ENCODE measurements at regions not wholly inside any gene's neighbourhood (a gene's known extent, or its start where the extent isn't known, plus 50 kb on each side); places are given as distances from the start of the nearest gene placed in this dataset.
"Not testable (repeated sequence)": the region's sequence is repeated elsewhere in the genome, so short reads cannot be mapped to it uniquely, and the experiment has no call there.

DNA sequence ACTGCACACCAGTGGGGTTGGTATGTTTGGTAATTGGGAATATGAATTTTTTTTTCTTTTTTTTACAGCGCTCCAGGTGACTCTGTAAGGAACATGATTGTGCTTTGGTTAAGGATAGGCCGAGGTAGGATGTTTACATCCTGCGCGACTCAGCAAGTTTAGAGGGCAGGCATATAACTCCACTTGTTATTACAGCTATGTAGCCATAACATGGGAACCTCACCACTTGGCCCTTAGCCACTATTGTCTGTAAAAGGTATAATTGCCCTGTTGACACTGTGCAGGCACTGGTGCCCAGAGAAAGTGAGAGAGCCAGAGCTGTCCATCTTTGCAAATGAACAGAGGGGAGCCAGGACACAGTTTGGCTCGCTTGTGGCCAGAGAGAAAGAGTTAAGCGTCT is 172.9 kb downstream of the MCHR2 start:
- Histone ChIP-seq H3K36me3 (no peaks in the 10 kb centered on the region), H3K27ac (no peak overlapping the region), H3K4me3 (no peak overlapping the region), H3K9me3 (no peaks in the 10 kb centered on the region), H3K4me1 (ENCODE audit: insufficient read depth) (no peaks in the 10 kb centered on the region), H3K27me3 (no peaks in the 10 kb centered on the region)
- 67 to 71% (median 69%) methylated on average over 6 of the region's 6 CpGs for WGBS, 3 donors
- intact Hi-C loops (cut with DNase I) = no loop called here
- TF ChIP-seq POLR2A (IDR thresholded peaks at IDR 0.05) (no peak), EP300 (IDR thresholded peaks at IDR 0.05) (no peak)
- TF ChIP-seq, protein P1, sequence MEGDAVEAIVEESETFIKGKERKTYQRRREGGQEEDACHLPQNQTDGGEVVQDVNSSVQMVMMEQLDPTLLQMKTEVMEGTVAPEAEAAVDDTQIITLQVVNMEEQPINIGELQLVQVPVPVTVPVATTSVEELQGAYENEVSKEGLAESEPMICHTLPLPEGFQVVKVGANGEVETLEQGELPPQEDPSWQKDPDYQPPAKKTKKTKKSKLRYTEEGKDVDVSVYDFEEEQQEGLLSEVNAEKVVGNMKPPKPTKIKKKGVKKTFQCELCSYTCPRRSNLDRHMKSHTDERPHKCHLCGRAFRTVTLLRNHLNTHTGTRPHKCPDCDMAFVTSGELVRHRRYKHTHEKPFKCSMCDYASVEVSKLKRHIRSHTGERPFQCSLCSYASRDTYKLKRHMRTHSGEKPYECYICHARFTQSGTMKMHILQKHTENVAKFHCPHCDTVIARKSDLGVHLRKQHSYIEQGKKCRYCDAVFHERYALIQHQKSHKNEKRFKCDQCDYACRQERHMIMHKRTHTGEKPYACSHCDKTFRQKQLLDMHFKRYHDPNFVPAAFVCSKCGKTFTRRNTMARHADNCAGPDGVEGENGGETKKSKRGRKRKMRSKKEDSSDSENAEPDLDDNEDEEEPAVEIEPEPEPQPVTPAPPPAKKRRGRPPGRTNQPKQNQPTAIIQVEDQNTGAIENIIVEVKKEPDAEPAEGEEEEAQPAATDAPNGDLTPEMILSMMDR (IDR thresholded peaks at IDR 0.05) = no peak
- DNase-seq = no peak

GRCh38 chr6:99822741-99823512 is 171.1 kb downstream of the MCHR2 start:
- 16 to 37% (median 21%) methylated on average over 5 of the region's 5 CpGs for WGBS, 3 donors
- TF ChIP-seq POLR2A (IDR thresholded peaks at IDR 0.05) (no peak), EP300 (IDR thresholded peaks at IDR 0.05) (no peak)
- TF ChIP-seq, protein P1 (IDR thresholded peaks at IDR 0.05) = no peak

GRCh38 chr6:99823513-99824235 is 170.3 kb downstream of the MCHR2 start:
- H3K4me1 ChIP-seq (ENCODE audit: insufficient read depth); H3K9me3 ChIP-seq; H3K27ac ChIP-seq; DNase-seq; intact Hi-C loops (cut with DNase I); H3K36me3 ChIP-seq; H3K27me3 ChIP-seq; H3K4me3 ChIP-seq: not testable (repeated sequence)
- 6 to 47% (median 11%) methylated on average over 10 to 12 of the region's 34 CpGs for WGBS, 3 donors

More at GRCh38 chr6:99822741-99823512, 171.1 kb downstream of the MCHR2 start:
- Histone ChIP-seq H3K4me3 (no peak overlapping the region), H3K4me1 (ENCODE audit: insufficient read depth) (no peaks in the 10 kb centered on the region), H3K9me3 (no peaks in the 10 kb centered on the region), H3K36me3 (no peaks in the 10 kb centered on the region), H3K27me3 (no peaks in the 10 kb centered on the region), H3K27ac (no peak overlapping the region)
- DNase-seq = no peak
- intact Hi-C loops (cut with DNase I) = no loop called here

DNA sequence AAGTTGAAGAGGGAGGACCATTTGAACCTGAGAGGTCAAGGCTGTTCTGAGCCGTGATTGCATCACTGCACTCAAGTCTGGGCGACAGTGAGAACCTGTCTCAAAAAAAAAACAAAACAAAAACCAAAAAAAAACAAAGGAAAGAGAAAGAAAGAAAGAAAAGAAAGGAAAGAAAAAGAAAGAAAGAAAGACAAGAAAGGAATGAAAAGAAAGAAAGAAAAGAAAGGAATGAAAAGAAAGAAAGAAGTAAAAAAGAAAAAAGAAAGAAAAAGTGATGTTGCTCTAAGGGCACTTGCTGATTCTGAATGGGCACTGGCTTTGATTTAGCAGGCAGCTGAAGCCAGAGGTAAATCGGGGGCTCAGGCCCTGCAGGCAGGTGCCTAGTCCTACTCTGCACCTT is 161.0 kb downstream of the MCHR2 start:
- no peaks in the 10 kb centered on the region for H3K36me3 ChIP-seq
- no peak overlapping the region for H3K4me3 ChIP-seq
- intact Hi-C loops (cut with DNase I) = no loop called here
- 69 to 72% (median 71%) methylated on average over 3 of the region's 3 CpGs for WGBS, 3 donors
- H3K4me1 ChIP-seq (ENCODE audit: insufficient read depth) = no peaks in the 10 kb centered on the region
- no peak for DNase-seq
- TF ChIP-seq EP300 (IDR thresholded peaks at IDR 0.05) (no peak), POLR2A (IDR thresholded peaks at IDR 0.05) (no peak)
- TF ChIP-seq, protein P1 (IDR thresholded peaks at IDR 0.05) = no peak
- no peaks in the 10 kb centered on the region for H3K9me3 ChIP-seq
- no peak overlapping the region for H3K27ac ChIP-seq
- H3K27me3 ChIP-seq = no peaks in the 10 kb centered on the region

GRCh38 chr6:99836471-99836870 is 157.6 kb downstream of the MCHR2 start:
- H3K36me3 ChIP-seq = no peaks in the 10 kb centered on the region
- no peaks in the 10 kb centered on the region for H3K27me3 ChIP-seq
- intact Hi-C loops (cut with DNase I) = no loop called here
- TF ChIP-seq EP300 (IDR thresholded peaks at IDR 0.05) = no peak
- TF ChIP-seq POLR2A (IDR thresholded peaks at IDR 0.05) = no peak
- TF ChIP-seq, protein P1 (IDR thresholded peaks at IDR 0.05) = no peak
- no peaks in the 10 kb centered on the region for H3K9me3 ChIP-seq
- no peak for DNase-seq
- WGBS, 3 donors = 76 to 77% (median 76%) methylated on average over 3 of the region's 3 CpGs
- H3K4me3 ChIP-seq = no peak overlapping the region
- H3K4me1 ChIP-seq (ENCODE audit: insufficient read depth) = no peaks in the 10 kb centered on the region
- no peak overlapping the region for H3K27ac ChIP-seq

All from ovary (tissue), 7 donors.